ENCODE measurements at regions not wholly inside any gene's neighbourhood (a gene's known extent, or its start where the extent isn't known, plus 50 kb on each side); places are given as distances from the start of the nearest gene placed in this dataset.

- TF ChIP-seq, protein P1, sequence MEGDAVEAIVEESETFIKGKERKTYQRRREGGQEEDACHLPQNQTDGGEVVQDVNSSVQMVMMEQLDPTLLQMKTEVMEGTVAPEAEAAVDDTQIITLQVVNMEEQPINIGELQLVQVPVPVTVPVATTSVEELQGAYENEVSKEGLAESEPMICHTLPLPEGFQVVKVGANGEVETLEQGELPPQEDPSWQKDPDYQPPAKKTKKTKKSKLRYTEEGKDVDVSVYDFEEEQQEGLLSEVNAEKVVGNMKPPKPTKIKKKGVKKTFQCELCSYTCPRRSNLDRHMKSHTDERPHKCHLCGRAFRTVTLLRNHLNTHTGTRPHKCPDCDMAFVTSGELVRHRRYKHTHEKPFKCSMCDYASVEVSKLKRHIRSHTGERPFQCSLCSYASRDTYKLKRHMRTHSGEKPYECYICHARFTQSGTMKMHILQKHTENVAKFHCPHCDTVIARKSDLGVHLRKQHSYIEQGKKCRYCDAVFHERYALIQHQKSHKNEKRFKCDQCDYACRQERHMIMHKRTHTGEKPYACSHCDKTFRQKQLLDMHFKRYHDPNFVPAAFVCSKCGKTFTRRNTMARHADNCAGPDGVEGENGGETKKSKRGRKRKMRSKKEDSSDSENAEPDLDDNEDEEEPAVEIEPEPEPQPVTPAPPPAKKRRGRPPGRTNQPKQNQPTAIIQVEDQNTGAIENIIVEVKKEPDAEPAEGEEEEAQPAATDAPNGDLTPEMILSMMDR (IDR thresholded peaks at IDR 0.05) = no peak
- H3K36me3 ChIP-seq (ENCODE audit: control insufficient read depth, insufficient read depth, low read length) = no peaks in the 10 kb centered on the region
- no peaks in the 10 kb centered on the region for H3K4me1 ChIP-seq
- H3K79me2 ChIP-seq = no peaks in the 10 kb centered on the region
- no peak overlapping the region for H3K9ac ChIP-seq
- no peaks in the 10 kb centered on the region for H3K9me3 ChIP-seq (ENCODE audit: control insufficient read depth, low read length)
- H3K27ac ChIP-seq = no peak overlapping the region
- no peaks in the 10 kb centered on the region for H3K27me3 ChIP-seq (ENCODE audit: control insufficient read depth, insufficient read depth, low read length)
- H2AFZ ChIP-seq = no peak overlapping the region
- no peak overlapping the region for H3K4me3 ChIP-seq (ENCODE audit: low read depth, low read length)
- no peak overlapping the region for H3K4me2 ChIP-seq (ENCODE audit: low read length)
Measured at GRCh38 chr4:123249821-123250220, 146.8 kb upstream of the SPRY1 start.

GRCh38 chr4:123250843-123251242, 145.8 kb upstream of the SPRY1 start:
- Histone ChIP-seq H3K4me1 (no peaks in the 10 kb centered on the region), H3K4me3 (ENCODE audit: low read depth, low read length) (no peak overlapping the region), H3K9ac (no peak overlapping the region), H3K4me2 (ENCODE audit: low read length) (no peak overlapping the region), H3K36me3 (ENCODE audit: control insufficient read depth, insufficient read depth, low read length) (no peaks in the 10 kb centered on the region), H3K9me3 (ENCODE audit: control insufficient read depth, low read length) (no peaks in the 10 kb centered on the region), H3K79me2 (no peaks in the 10 kb centered on the region), H2AFZ (no peak overlapping the region), H3K27me3 (ENCODE audit: control insufficient read depth, insufficient read depth, low read length) (no peaks in the 10 kb centered on the region), H3K27ac (no peak overlapping the region)
- TF ChIP-seq, protein P1 (IDR thresholded peaks at IDR 0.05) = no peak

GRCh38 chr4:123255971-123256370, 140.6 kb upstream of the SPRY1 start:
- Histone ChIP-seq H3K9ac (no peak overlapping the region), H3K27ac (no peak overlapping the region)

GRCh38 chr4:123256901-123257300, 139.7 kb upstream of the SPRY1 start:
- Histone ChIP-seq H3K27ac (no peak overlapping the region), H3K4me3 (ENCODE audit: low read depth, low read length) (no peak overlapping the region), H3K79me2 (no peaks in the 10 kb centered on the region), H3K36me3 (ENCODE audit: control insufficient read depth, insufficient read depth, low read length) (no peaks in the 10 kb centered on the region), H3K4me2 (ENCODE audit: low read length) (no peak overlapping the region), H3K27me3 (ENCODE audit: control insufficient read depth, insufficient read depth, low read length) (no peaks in the 10 kb centered on the region), H3K9me3 (ENCODE audit: control insufficient read depth, low read length) (no peaks in the 10 kb centered on the region), H2AFZ (no peak overlapping the region), H3K9ac (no peak overlapping the region), H3K4me1 (peaks cover 6% of the 10 kb centered on the region)
- TF ChIP-seq, protein P1 (IDR thresholded peaks at IDR 0.05) = no peak

More at GRCh38 chr4:123255971-123256370, 140.6 kb upstream of the SPRY1 start:
- no peak overlapping the region for H3K4me3 ChIP-seq (ENCODE audit: low read depth, low read length)
- TF ChIP-seq, protein P1 (IDR thresholded peaks at IDR 0.05) = no peak
- no peaks in the 10 kb centered on the region for H3K9me3 ChIP-seq (ENCODE audit: control insufficient read depth, low read length)
- H3K36me3 ChIP-seq (ENCODE audit: control insufficient read depth, insufficient read depth, low read length) = no peaks in the 10 kb centered on the region
- no peak overlapping the region for H3K4me2 ChIP-seq (ENCODE audit: low read length)
- H3K79me2 ChIP-seq = no peaks in the 10 kb centered on the region
- peaks cover 6% of the 10 kb centered on the region for H3K4me1 ChIP-seq
- no peaks in the 10 kb centered on the region for H3K27me3 ChIP-seq (ENCODE audit: control insufficient read depth, insufficient read depth, low read length)
- H2AFZ ChIP-seq = no peak overlapping the region

DNA sequence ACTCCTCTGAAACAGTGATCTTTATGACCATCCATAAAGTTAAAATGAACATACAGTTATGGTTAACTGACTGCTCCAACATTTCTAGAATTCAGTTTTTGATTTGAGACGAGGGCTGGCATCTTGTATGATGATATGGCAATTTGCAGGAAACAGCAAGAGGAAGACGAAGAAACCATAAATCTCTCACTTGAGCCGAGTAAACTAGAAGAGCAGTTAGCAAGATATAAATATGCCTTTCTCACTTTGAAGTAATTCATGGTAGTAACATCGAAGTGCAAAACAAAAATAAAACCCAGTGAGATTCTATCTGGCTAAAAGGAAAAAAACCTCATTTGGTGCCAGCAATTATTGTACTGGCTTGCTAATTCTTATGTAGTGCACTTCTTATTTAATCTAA, 139.0 kb upstream of the SPRY1 start:
- H3K4me2 ChIP-seq (ENCODE audit: low read length) = no peak overlapping the region
- H3K79me2 ChIP-seq = no peaks in the 10 kb centered on the region
- peaks cover 6% of the 10 kb centered on the region for H3K4me1 ChIP-seq
- H3K27me3 ChIP-seq (ENCODE audit: control insufficient read depth, insufficient read depth, low read length) = no peaks in the 10 kb centered on the region
- no peak overlapping the region for H3K27ac ChIP-seq
- no peaks in the 10 kb centered on the region for H3K36me3 ChIP-seq (ENCODE audit: control insufficient read depth, insufficient read depth, low read length)
- no peak overlapping the region for H3K4me3 ChIP-seq (ENCODE audit: low read depth, low read length)
- no peak overlapping the region for H2AFZ ChIP-seq
- no peak overlapping the region for H3K9ac ChIP-seq
- no peaks in the 10 kb centered on the region for H3K9me3 ChIP-seq (ENCODE audit: control insufficient read depth, low read length)
- TF ChIP-seq, protein P1 (IDR thresholded peaks at IDR 0.05) = no peak
